ENCODE measurements at regions not wholly inside any gene's neighbourhood (a gene's known extent, or its start where the extent isn't known, plus 50 kb on each side); places are given as distances from the start of the nearest gene placed in this dataset.

DNA sequence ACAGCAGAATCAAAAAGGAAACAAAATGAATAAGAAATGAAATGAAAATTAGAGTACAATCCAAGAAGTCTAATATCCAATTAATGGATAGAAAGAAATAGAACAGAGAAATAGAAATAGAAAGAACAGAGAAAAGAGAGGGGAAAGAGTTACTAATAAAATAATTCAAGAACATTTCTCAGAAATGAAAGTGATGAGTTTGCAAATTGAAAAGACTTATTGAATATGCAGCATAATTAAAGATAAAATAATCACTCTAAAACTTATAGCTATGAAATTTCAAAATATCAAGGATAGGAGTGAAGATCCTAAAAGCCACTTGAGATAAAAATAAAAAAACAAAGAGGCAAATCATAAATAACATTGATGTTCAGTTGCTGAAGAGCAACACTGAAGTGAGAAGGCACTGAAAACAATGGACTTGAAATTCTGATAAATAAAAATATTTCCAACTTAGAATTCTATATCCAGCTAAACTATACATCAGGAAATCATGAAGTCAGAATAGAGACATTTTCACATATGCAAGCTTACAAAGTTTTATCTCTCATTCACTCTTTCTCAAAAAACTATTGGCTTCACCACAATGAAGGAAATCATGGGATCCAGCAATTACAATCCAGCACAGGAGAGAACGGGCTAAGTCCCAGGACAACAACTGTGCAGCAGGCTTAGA, 155.9 kb upstream of the SPATS2L start:
- TF ChIP-seq, protein P1, sequence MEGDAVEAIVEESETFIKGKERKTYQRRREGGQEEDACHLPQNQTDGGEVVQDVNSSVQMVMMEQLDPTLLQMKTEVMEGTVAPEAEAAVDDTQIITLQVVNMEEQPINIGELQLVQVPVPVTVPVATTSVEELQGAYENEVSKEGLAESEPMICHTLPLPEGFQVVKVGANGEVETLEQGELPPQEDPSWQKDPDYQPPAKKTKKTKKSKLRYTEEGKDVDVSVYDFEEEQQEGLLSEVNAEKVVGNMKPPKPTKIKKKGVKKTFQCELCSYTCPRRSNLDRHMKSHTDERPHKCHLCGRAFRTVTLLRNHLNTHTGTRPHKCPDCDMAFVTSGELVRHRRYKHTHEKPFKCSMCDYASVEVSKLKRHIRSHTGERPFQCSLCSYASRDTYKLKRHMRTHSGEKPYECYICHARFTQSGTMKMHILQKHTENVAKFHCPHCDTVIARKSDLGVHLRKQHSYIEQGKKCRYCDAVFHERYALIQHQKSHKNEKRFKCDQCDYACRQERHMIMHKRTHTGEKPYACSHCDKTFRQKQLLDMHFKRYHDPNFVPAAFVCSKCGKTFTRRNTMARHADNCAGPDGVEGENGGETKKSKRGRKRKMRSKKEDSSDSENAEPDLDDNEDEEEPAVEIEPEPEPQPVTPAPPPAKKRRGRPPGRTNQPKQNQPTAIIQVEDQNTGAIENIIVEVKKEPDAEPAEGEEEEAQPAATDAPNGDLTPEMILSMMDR (conservative IDR thresholded peaks at IDR 0.05 in 1 of 2, IDR thresholded peaks at IDR 0.05 in 1 of 2; ENCODE audit: low read depth in 1 of 2, low read length in 2 of 2), result no peak
- no peak for TF ChIP-seq EZH2 (IDR thresholded peaks at IDR 0.05; ENCODE audit: low read length, missing control alignments)

Measured in fibroblast of lung (primary cell).